Hematopoietic multipotent progenitor cell treated with erythropoietin and hydrocortisone succinate and interleukin-3 and kit ligand, for 4 days (in vitro differentiated cells): ENCODE measurements at regions not wholly inside any gene's neighbourhood (a gene's known extent, or its start where the extent isn't known, plus 50 kb on each side); places are given as distances from the start of the nearest gene placed in this dataset.
A peak's percentile ranks its signal among the peaks of the same experiment; 100 is the strongest.
"Not testable (repeated sequence)": the region's sequence is repeated elsewhere in the genome, so short reads cannot be mapped to it uniquely, and the experiment has no call there.

Experiments
- DNase-seq: peaks from one replicate; pipeline ENCODE4 v3.0.0-alpha.2; 2015

GRCh38 chr11:128152796-128153696, 434.3 kb downstream of the ETS1 start:
- no peak for DNase-seq

GRCh38 chr11:128151780-128152179, 435.6 kb downstream of the ETS1 start:
- DNase-seq = no peak

GRCh38 chr11:128151338-128151737, 436.0 kb downstream of the ETS1 start:
- DNase-seq = no peak

- DNase-seq = no peak
Observed at GRCh38 chr11:128148208-128148607, 439.1 kb downstream of the ETS1 start.

- no peak for DNase-seq
Observed at GRCh38 chr11:128146926-128147605, 440.3 kb downstream of the ETS1 start.

- DNase-seq = not testable (repeated sequence)
Observed at GRCh38 chr11:128140293-128140692, 447.1 kb downstream of the ETS1 start.

- no peak for DNase-seq
Observed at GRCh38 chr11:128135451-128135850, 451.9 kb downstream of the ETS1 start.

- DNase-seq = no peak
Observed at GRCh38 chr11:128133501-128133900, 453.9 kb downstream of the ETS1 start.

- DNase-seq = no peak
Observed at GRCh38 chr11:128130052-128130451, 457.3 kb downstream of the ETS1 start.

GRCh38 chr11:128125723-128126122, 461.6 kb downstream of the ETS1 start:
- DNase-seq = no peak

- peak; percentile 4 for DNase-seq
Observed at GRCh38 chr11:128116885-128117284, 470.5 kb downstream of the ETS1 start.

- no peak for DNase-seq
Observed at GRCh38 chr11:128116447-128116846, 470.9 kb downstream of the ETS1 start.

- DNase-seq = no peak
Observed at GRCh38 chr11:128105950-128106349, 481.4 kb downstream of the ETS1 start.

GRCh38 chr11:128105511-128105910, 481.8 kb downstream of the ETS1 start:
- no peak for DNase-seq

GRCh38 chr11:128103278-128103873, 484.0 kb downstream of the ETS1 start:
- DNase-seq = no peak

GRCh38 chr11:128098781-128099180, 488.6 kb downstream of the ETS1 start:
- DNase-seq = no peak

- DNase-seq = peak; percentile 19
Observed at GRCh38 chr11:128095466-128095981, 491.8 kb downstream of the ETS1 start.

GRCh38 chr11:128093689-128094088, 493.7 kb downstream of the ETS1 start:
- DNase-seq = no peak

GRCh38 chr11:128089962-128090361, 497.4 kb downstream of the ETS1 start:
- DNase-seq = no peak

GRCh38 chr11:128086794-128087193, 500.6 kb downstream of the ETS1 start:
- no peak for DNase-seq

GRCh38 chr11:128085276-128085675, 502.1 kb downstream of the ETS1 start:
- no peak for DNase-seq

- no peak for DNase-seq
Observed at GRCh38 chr11:128082574-128082973, 504.8 kb downstream of the ETS1 start.

GRCh38 chr11:128069665-128070064, 517.7 kb downstream of the ETS1 start:
- no peak for DNase-seq

GRCh38 chr11:128067780-128068179, 519.6 kb downstream of the ETS1 start:
- DNase-seq = no peak
